ENCODE measurements at regions not wholly inside any gene's neighbourhood (a gene's known extent, or its start where the extent isn't known, plus 50 kb on each side); places are given as distances from the start of the nearest gene placed in this dataset.

DNA sequence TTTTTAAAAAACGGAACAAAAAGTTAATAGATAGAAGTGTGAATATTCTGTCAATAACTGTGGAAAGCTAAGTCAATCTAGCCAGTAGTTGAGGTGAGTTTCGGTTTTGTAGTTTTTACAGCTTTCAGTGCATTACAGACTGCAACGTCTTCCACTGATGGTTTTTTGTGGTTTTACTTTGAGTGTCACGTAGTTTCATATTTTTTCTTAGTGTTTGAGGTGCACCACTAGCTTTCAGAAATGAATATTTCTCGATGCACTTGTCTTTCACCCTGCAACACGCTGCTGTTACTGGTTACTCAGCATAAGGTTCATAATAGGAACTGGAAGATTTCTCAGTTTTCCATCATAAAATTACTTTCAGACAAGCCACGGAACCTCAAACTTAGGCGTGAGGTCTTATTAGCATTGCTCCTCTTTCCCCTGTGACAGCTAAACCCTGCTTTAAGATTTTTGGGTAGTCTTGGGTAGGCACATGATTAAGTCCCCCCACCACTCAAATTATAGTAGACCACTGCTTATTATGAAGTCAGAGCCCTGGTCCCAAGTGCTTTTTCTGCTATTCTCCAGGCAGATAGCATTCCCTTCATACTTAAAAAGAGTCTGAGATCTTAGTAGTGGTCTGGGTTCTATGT lies 1412.7 kb downstream of the KCNT2 start:
- H3K36me3 ChIP-seq = no peaks in the 10 kb centered on the region
- H3K9me3 ChIP-seq = no peaks in the 10 kb centered on the region
- H3K27me3 ChIP-seq = no peaks in the 10 kb centered on the region
- no peak overlapping the region for H3K27ac ChIP-seq
- no peak for TF ChIP-seq POLR2A (IDR thresholded peaks at IDR 0.05)
- TF ChIP-seq, protein P1, sequence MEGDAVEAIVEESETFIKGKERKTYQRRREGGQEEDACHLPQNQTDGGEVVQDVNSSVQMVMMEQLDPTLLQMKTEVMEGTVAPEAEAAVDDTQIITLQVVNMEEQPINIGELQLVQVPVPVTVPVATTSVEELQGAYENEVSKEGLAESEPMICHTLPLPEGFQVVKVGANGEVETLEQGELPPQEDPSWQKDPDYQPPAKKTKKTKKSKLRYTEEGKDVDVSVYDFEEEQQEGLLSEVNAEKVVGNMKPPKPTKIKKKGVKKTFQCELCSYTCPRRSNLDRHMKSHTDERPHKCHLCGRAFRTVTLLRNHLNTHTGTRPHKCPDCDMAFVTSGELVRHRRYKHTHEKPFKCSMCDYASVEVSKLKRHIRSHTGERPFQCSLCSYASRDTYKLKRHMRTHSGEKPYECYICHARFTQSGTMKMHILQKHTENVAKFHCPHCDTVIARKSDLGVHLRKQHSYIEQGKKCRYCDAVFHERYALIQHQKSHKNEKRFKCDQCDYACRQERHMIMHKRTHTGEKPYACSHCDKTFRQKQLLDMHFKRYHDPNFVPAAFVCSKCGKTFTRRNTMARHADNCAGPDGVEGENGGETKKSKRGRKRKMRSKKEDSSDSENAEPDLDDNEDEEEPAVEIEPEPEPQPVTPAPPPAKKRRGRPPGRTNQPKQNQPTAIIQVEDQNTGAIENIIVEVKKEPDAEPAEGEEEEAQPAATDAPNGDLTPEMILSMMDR (IDR thresholded peaks at IDR 0.05) = no peak
- H3K4me3 ChIP-seq = no peak overlapping the region
- DNase-seq = no peak
- no peaks in the 10 kb centered on the region for H3K4me1 ChIP-seq

DNA sequence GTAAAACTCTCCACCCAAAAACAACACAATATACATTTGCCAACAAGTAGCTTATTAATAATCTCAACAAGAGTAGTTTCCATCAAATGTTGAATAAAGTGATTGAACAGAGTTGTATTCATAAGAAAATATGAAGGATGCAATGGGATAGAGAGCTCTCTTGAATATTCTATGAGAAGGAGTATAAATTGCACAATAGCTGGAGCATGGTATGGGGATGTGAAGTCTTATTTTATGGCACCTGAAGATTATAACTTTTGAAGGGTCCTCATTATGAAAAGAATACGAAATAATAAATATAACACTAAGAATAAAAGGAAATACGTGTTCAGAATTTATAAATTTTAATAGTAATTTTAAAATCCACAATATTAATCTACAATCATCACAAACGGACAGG lies 1415.1 kb downstream of the KCNT2 start:
- Histone ChIP-seq H3K36me3 (no peaks in the 10 kb centered on the region), H3K27ac (no peak overlapping the region), H3K27me3 (no peaks in the 10 kb centered on the region), H3K9me3 (no peaks in the 10 kb centered on the region), H3K4me1 (no peaks in the 10 kb centered on the region), H3K4me3 (no peak overlapping the region)
- DNase-seq = no peak
- TF ChIP-seq, protein P1 (IDR thresholded peaks at IDR 0.05) = no peak
- no peak for TF ChIP-seq POLR2A (IDR thresholded peaks at IDR 0.05)

DNA sequence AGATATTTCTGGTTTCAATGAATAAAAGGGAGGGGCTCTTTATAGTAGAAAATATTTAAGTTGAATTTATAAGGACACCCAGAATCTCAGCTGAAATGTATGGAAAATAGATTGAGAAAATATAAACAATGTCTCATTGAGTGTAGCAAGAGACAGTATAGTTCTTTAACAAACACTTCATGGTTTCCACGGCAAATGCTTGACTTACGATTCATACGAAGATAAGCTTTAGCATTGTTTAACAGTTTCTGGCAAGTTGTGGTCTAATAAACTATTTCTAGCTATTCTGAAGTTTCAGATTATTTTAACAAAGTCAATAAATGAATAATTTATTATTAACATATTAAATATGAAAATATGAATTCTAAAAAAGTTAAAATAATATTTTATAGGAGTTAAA lies 1419.4 kb downstream of the KCNT2 start:
- no peak for DNase-seq
- no peak for TF ChIP-seq POLR2A (IDR thresholded peaks at IDR 0.05)
- TF ChIP-seq, protein P1 (IDR thresholded peaks at IDR 0.05) = no peak
- Histone ChIP-seq H3K27ac (no peak overlapping the region), H3K4me3 (no peak overlapping the region), H3K36me3 (no peaks in the 10 kb centered on the region), H3K27me3 (no peaks in the 10 kb centered on the region), H3K9me3 (no peaks in the 10 kb centered on the region), H3K4me1 (no peaks in the 10 kb centered on the region)

DNA sequence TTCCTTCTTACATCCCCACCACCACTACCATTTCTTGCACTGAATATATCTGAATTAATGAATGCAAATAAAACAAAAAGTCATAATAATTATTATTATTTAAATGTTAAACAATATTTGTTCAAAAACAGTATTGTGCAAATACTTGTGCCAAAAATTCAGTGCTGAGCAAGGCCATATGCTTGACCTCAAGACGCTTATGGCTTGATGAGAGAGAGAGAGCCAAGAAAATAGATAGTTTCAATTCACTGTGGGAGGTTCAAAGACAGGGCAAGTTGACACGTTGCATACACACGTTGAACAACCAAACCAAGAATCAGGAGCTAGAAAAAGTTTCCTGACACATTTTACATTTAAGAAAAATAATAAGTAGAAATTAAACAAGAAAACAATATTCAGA lies 1421.7 kb downstream of the KCNT2 start:
- TF ChIP-seq, protein P1 (IDR thresholded peaks at IDR 0.05) = no peak
- no peak for TF ChIP-seq POLR2A (IDR thresholded peaks at IDR 0.05)
- H3K27ac ChIP-seq = no peak overlapping the region
- no peaks in the 10 kb centered on the region for H3K36me3 ChIP-seq
- no peaks in the 10 kb centered on the region for H3K9me3 ChIP-seq
- no peaks in the 10 kb centered on the region for H3K4me1 ChIP-seq
- no peak for DNase-seq
- H3K4me3 ChIP-seq = no peak overlapping the region
- no peaks in the 10 kb centered on the region for H3K27me3 ChIP-seq

DNA sequence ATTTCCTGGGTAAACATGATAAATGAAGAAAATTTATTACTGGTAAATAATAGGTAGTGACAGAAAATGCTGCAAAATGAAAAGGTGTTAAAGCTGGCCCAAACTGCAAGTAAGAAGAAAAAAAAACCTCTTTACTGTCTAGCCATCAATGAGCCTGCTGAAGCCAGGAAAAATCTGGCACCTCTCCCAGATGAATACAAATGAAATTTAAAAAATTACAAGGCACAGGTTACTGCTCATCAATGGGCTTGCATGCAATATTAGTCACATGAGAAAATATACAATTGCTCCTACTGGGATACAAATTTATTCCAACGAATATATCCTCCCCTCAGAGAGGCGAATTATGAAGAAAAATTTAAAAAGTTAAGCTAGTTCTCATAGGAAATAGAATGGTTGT lies 1422.5 kb downstream of the KCNT2 start:
- no peaks in the 10 kb centered on the region for H3K9me3 ChIP-seq
- TF ChIP-seq, protein P1 (IDR thresholded peaks at IDR 0.05) = no peak
- no peak for TF ChIP-seq POLR2A (IDR thresholded peaks at IDR 0.05)
- DNase-seq = no peak
- H3K4me3 ChIP-seq = no peak overlapping the region
- no peaks in the 10 kb centered on the region for H3K4me1 ChIP-seq
- H3K27me3 ChIP-seq = no peaks in the 10 kb centered on the region
- no peak overlapping the region for H3K27ac ChIP-seq
- no peaks in the 10 kb centered on the region for H3K36me3 ChIP-seq

DNA sequence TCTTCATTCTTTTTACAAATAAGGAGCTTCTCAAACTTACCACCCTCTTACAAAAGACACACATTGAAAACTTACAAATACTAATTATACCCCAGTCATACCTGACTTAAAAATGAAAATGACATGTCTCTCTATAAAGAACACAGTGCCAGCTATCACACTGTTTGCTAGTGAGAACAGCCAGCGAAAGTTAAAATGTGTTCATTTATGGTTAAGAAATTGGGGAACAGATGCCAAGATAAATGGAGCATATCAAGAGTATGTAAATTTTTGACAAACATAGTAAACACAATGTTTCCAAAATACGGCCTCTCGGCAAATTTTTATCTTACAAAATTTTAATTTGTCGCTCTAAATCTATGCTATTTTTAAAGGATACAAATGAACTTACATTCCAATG lies 1422.9 kb downstream of the KCNT2 start:
- Histone ChIP-seq H3K27me3 (no peaks in the 10 kb centered on the region), H3K36me3 (no peaks in the 10 kb centered on the region), H3K4me1 (no peaks in the 10 kb centered on the region), H3K27ac (no peak overlapping the region), H3K9me3 (no peaks in the 10 kb centered on the region), H3K4me3 (no peak overlapping the region)
- DNase-seq = no peak
- no peak for TF ChIP-seq POLR2A (IDR thresholded peaks at IDR 0.05)
- TF ChIP-seq, protein P1 (IDR thresholded peaks at IDR 0.05) = no peak
